ENCODE measurements at regions not wholly inside any gene's neighbourhood (a gene's known extent, or its start where the extent isn't known, plus 50 kb on each side); places are given as distances from the start of the nearest gene placed in this dataset.

DNA sequence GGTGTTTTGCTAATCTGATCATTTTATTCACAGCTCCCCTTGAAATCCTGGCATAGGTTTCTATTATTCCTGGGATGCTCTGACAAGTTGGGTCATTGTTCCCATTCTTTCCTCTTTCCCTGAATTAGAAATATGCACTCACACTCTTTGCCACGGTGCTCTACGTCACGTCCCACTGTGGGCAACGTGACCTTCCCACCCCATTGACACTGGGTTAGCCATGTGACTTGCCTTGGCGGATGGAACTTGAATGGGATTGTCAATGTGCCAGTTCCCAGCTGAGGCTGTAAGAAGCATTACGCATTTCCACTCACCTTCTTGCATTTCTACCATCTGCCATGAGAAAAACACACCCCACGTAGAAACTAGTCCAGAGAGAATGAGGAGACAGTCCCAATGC is 492.4 kb downstream of the SHISA9 start:
- in situ Hi-C loops (cut with MboI; ENCODE audit: low sequenced_read_pairs): no loop called here

- in situ Hi-C loops (cut with MboI; ENCODE audit: low sequenced_read_pairs): no loop called here
These were observed 493.1 kb downstream of the SHISA9 start for GRCh38 chr16:13394488-13394887.

DNA sequence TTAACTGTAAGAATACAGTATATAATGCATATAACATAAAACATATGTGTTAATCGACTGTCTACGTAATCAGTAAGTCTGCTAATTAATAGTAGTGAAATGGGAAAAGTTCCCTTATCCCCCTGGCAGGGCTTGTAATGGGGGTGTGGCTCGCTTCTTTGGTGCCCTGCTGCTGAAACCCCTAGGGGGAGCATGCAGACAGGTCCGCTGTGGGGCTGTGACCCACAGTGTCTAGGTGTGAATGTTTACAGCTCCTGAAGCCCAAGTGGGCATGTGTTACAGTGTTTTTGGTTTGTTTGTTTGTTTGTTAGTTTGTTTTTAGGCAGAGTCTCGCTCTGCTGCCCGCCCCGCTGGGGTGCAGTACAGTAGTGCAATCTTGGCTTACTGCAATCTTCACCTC is 495.7 kb downstream of the SHISA9 start:
- in situ Hi-C loops (cut with MboI; ENCODE audit: low sequenced_read_pairs): no loop called here

GRCh38 chr16:13401641-13402040 is 500.2 kb downstream of the SHISA9 start:
- in situ Hi-C loops (cut with MboI; ENCODE audit: low sequenced_read_pairs): no loop called here

GRCh38 chr16:13402601-13403000 is 501.2 kb downstream of the SHISA9 start:
- in situ Hi-C loops (cut with MboI; ENCODE audit: low sequenced_read_pairs): no loop called here

DNA sequence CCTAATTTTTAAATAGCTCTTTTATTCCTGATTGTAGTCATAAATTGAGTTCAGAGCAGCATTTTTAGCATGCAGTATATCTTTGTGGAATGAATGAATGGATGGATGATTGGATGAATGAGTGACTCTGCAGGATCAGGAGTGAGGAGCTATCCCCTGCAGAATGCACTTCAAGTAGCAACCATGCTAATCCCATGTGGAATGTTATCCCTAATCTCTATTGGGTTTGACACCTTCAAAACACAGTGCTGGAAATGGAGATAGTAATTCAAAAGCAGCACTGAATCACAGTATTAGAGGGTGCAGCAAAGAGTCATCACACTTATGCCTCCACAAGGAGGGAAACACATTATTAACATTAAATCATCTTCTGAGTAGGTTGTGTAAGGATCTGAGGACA is 501.9 kb downstream of the SHISA9 start:
- in situ Hi-C loops (cut with MboI; ENCODE audit: low sequenced_read_pairs): no loop called here

DNA sequence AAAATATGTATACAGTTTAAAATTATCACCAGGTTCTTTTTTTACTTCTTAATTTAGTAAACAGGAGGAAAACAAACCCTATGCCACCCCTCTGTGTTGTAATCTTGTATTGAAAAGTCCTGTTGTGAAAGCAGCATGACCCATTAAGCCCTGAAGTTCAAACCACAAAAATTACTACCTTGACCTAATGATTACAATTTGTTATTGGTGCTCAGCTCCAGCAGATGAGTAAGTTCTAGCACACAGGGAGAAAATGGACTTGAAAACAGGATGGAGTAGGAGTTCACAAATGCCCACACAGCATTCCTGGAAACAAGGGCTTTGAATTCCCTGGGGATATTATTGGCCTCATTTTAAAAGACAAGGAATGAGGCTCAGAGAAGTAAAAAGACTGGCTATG is 505.8 kb upstream of the ERCC4 start:
- in situ Hi-C loops (cut with MboI; ENCODE audit: low sequenced_read_pairs): no loop called here

GRCh38 chr16:13419589-13419988 is 500.4 kb upstream of the ERCC4 start:
- in situ Hi-C loops (cut with MboI; ENCODE audit: low sequenced_read_pairs): no loop called here

- in situ Hi-C loops (cut with MboI; ENCODE audit: low sequenced_read_pairs): no loop called here
These were observed 498.2 kb upstream of the ERCC4 start for GRCh38 chr16:13421726-13422125.

DNA sequence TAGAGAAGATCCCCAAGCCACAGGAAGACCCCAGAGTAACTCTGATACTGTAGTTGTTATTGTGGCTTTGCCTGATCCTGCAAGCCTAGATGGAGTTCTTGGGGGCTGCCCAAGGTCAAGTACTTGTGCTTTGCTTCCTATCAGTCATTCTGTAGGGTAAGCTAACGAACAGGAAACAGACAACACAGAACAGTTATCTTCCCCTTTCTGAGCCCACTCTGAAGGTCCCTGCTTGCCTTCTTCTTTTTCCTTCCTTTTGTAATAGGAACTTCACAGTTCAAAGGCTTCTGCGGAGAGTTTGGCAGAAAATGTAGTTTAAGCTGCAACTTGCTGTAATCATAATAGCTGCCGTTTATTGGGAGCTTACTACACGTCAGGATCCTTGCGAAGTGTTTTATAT is 494.1 kb upstream of the ERCC4 start:
- in situ Hi-C loops (cut with MboI; ENCODE audit: low sequenced_read_pairs): no loop called here

GRCh38 chr16:13426269-13426668 is 493.7 kb upstream of the ERCC4 start:
- in situ Hi-C loops (cut with MboI; ENCODE audit: low sequenced_read_pairs): no loop called here

DNA sequence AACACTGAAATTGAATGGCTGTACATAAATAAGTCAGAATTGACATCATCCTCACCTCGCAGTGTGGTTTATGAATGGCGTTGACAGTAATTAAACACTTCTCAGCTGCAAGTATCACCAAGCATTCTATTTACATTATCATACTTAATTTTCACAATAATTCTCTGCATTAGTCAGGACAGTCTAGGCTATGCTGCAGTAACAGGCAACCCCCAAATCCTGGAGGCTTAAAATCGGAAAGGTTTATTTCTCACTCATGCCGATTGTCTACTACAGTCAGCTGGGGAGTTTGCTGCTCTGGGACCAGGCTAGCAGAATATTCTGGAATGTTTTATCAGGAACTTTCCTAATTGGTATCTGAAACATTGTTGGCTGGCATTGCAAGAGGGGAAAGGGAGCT is 493.2 kb upstream of the ERCC4 start:
- in situ Hi-C loops (cut with MboI; ENCODE audit: low sequenced_read_pairs): no loop called here

- in situ Hi-C loops (cut with MboI; ENCODE audit: low sequenced_read_pairs): no loop called here
These were observed 492.0 kb upstream of the ERCC4 start for GRCh38 chr16:13427943-13428342.

- in situ Hi-C loops (cut with MboI; ENCODE audit: low sequenced_read_pairs): no loop called here
These were observed 490.5 kb upstream of the ERCC4 start for GRCh38 chr16:13429416-13429815.

- in situ Hi-C loops (cut with MboI; ENCODE audit: low sequenced_read_pairs): no loop called here
These were observed 484.5 kb upstream of the ERCC4 start for GRCh38 chr16:13435415-13435814.

GRCh38 chr16:13435873-13436474 is 484.0 kb upstream of the ERCC4 start:
- in situ Hi-C loops (cut with MboI; ENCODE audit: low sequenced_read_pairs): no loop called here

GRCh38 chr16:13436641-13437412 is 483.1 kb upstream of the ERCC4 start:
- in situ Hi-C loops (cut with MboI; ENCODE audit: low sequenced_read_pairs): no loop called here

DNA sequence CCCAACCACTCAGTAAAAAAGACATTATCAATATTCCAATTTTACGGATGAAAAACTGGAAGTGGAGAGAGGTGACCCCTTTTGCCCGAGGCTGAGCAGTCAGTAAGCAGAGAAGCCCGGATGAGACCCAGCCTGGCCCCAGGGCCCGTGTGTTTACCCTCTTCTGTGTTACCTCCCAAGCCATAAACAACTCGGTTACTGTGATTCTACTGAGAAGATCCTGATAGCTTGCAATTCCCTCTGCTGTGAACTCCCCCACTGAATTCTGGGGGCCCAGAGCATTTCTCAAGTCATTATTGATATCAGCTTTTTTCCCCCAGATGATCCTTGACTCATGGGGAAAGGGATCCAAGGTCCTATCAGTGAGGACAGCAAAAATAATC is 482.6 kb upstream of the ERCC4 start:
- in situ Hi-C loops (cut with MboI; ENCODE audit: low sequenced_read_pairs): no loop called here

GRCh38 chr16:13438064-13438463 is 481.9 kb upstream of the ERCC4 start:
- in situ Hi-C loops (cut with MboI; ENCODE audit: low sequenced_read_pairs): no loop called here

- in situ Hi-C loops (cut with MboI; ENCODE audit: low sequenced_read_pairs): no loop called here
These were observed 480.2 kb upstream of the ERCC4 start for GRCh38 chr16:13439766-13440165.

- in situ Hi-C loops (cut with MboI; ENCODE audit: low sequenced_read_pairs): no loop called here
These were observed 478.3 kb upstream of the ERCC4 start for GRCh38 chr16:13441675-13442074.

DNA sequence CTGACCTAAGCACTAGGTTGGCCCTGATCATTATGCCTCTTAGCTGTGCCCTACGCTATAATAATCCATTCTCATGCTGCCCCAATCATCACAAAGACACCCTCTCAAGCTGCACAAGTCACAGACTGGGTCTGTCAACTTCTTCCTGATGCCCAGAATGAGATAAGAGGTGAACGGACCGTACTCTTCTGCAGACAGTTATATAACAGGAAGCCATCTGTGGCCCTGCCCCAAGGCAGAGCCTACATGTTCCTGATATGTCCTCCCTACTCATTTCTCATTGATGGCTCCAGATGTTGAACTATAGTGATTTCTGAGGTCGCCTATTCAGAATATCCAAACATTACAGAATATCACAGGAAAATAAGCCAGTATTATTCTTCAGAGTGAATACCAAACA is 471.6 kb upstream of the ERCC4 start:
- in situ Hi-C loops (cut with MboI; ENCODE audit: low sequenced_read_pairs): no loop called here

- in situ Hi-C loops (cut with MboI; ENCODE audit: low sequenced_read_pairs): loop anchor here (25.0 kb wide), 1 partner anchor 1341 kb away; no protein-coding TSS in a partner anchor
These were observed 466.6 kb upstream of the ERCC4 start for GRCh38 chr16:13453325-13453724.
